ENCODE measurements at regions not wholly inside any gene's neighbourhood (a gene's known extent, or its start where the extent isn't known, plus 50 kb on each side); places are given as distances from the start of the nearest gene placed in this dataset.

DNA sequence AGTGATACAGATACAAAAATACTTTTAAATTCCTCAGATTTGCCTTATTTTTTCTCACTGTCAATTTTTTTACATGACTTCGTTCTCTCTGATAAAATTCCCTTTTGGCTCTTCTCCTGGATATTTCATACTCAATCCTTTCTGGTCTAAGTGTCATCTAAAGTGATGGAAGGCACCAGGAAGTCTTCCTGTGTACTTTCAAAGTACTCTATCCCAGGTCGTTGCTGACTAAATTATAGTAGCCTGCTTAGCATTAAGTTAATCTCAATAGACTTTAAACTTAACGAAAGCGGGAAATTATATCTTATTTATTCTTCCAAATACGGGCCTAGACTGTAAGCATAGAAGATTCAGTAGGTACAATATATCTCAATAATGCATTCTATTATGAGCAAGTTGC lies 67.8 kb downstream of the CASP12 start:
- FAIRE-seq = no peak

DNA sequence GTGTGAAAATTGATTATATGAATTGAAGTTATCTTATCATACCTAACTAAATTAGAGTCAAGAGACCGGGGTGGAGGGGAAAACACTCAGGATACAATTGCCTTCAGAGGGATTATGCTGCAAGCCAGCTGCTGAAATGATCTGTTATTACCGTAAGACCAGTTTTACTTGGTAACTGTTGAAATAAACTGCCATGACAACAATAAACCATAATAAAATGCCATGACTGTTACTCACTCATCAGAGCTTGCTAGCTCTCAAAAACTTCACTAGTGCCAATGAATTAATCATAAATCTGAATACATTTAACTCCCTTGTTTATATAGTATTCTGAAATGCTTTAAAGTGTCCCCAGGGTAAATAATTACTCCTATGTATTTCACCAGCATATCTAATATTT lies 68.2 kb downstream of the CASP12 start:
- no peak for FAIRE-seq

DNA sequence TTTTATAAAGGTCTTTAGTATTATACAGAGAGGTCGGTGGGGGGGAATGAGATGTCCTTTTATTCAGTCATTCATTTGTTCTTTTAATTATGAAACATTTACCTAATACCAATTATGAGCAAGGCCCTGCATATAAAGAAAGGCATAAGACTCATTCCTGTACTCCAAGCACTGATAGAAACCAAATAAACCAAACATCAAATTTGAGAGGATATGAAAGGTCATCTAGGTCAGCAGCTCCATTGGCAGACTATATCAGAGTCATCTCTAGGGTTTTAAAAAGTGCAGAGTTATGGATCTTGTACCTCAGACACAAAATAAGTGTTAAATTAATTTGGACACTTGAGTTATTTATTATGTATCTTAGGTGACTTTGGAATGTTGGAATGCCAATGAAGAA lies 71.5 kb downstream of the CASP12 start:
- no peak for FAIRE-seq

DNA sequence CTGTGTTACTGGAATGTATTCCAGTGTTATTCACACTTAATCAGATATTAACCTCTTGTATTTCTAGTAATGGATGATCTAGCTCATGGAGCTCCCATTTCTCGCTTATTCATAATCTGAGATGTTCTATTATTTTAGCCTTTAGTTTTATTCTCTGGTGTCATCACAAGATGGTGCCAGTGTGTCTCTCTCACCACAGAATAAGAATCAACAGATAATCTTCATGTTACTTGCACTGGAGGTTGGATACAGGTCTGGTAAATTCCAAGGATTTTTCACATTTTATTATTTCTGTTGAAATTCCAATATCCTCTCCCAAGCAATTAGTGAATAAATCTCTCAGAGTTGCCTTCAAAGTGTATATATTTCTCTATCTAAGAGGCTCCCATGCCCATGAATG lies 74.6 kb downstream of the CASP12 start:
- no peak for FAIRE-seq

DNA sequence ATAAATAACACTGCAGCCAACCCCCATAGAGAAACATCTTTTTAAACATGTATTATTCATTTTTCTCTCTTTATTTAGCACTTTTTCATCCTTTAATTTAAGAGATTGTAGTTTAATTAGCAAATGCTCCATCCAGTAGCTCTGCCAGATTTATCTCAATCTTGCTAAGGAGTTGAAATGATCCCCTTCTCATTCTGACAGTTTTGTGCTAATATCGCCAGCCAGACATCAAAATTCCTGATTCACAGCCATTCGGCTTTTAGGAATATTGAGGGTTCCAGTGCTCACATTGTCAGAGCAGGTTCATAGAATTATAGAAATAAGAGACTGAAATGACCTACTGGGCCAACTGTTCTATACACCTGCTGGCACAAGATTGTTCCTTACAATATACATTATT lies 77.8 kb downstream of the CASP12 start:
- FAIRE-seq = no peak

DNA sequence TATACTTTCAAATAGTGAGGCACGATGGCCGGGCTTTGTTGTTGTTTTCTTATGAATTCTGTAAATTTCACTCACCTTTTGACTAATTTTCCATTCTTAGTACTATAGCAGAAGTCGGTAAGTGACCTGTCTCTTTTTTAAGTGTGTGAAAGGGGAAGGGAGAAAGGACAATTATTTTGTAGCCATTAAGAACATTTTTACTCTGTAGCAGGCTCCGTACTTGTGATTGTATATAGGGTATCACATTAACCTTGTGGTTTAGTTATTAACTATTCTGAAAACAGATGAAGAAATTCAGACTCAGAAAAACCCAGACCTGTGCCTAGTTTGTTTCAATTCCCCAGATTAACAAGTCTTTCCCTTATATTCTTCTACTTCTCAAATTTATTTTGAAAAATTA lies 78.7 kb downstream of the CASP12 start:
- FAIRE-seq = no peak

DNA sequence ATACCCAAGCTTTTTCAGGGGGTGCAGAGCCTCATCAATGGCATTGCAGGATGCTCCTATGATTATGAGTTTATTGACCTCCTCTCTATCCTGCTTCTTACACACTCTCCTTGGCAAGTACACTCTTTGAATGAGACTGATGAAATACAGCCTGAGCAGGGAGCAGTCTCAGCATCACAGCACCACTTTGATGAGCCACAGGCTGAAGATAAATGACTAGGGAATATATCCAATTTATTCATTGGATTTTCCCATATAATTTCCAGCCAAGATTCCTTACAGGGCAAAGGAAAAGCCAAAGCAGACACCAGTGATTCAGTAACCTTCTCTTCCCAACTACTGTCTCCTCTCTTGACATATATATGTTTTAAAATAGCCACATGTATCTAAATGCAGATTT lies 79.2 kb downstream of the CASP12 start:
- no peak for FAIRE-seq

DNA sequence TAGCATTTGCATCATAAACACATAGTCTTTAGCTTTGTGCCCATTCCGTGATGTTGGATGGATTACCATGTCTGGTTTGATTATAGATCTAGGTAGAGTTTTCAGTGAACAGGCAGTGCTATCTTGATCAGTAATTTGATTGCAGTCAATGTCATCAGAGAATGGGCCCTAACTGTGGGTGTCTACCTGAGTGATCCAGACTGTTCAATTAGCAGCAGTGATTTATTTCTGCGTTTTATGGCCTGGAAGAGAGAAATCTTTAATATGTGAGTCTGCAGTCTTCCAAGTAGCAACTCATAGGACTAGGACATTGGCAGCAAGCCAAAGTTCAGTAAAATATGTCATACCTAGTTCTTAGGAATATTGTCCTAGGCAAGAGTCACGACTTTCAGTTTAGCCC lies 80.3 kb downstream of the CASP12 start:
- no peak for FAIRE-seq

DNA sequence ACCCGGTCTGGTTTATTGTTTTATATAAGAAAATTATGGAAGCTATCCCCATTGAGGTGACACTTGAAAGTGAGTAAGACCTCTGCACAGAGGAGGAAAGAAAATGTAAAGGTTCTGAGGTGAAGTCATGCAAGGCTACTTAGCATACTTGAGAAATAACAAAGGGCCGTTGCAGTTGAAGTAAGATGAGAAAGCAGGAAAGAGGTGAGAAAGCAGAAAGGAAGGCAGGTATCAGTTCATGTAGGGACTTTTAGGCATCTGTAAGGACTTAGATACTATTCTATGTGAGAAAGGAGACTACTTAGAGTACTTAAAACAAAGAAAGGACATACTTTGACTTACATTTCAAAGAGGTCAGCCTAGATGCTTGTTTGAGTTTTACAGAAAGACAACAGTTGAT lies 84.7 kb downstream of the CASP12 start:
- FAIRE-seq = no peak

DNA sequence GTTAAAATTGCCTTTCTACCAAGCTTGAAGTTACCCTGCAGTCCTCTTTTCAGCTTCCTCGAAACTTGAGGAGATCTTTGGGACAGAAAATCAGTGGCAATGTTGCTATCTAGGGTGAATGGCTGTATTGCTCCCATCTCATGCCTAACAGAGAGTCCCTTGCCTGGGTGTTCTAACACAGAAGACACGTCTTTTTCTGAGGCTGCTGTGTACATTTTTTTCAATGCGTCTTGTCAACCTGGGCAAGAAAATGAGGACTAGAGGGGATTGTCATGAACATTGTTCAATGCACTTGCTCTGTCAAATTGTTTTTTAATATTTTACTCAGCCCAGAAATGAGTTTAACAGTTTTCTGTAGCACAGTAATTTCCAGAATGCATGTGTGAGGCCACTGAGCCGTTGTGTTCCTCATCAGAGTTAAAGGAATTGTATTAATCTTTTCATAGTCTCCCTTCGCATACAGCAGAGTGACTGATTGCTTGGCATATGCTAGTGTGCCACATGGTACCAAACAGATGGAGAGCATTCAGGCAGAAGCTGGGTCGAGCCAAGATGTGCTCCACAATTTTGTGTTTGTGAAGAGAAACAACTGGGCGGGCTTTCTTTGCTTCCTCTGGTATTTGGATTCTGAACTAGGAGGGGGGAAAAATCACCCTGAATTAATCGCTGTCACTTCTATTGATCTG lies 86.0 kb downstream of the CASP12 start:
- no peak for FAIRE-seq

DNA sequence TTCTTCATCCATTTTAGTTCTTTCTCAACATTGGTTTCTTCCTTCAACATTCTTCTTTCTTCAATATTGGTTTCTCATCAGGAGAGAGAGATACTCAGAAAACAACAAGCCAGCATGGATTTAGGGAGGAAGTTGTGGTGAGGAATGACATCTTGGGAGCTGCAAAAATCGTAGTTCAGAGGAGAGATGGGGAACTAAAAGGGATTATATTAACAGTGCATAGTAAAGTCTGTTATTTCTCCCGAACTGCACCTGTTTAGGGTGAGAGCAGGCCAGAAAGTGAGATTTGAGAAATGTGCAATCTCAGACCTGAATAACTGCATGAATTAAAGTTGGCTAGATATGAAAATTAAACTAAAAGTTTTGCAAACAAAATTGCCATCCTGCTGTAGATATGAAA lies 94.5 kb downstream of the CASP12 start:
- FAIRE-seq = no peak

DNA sequence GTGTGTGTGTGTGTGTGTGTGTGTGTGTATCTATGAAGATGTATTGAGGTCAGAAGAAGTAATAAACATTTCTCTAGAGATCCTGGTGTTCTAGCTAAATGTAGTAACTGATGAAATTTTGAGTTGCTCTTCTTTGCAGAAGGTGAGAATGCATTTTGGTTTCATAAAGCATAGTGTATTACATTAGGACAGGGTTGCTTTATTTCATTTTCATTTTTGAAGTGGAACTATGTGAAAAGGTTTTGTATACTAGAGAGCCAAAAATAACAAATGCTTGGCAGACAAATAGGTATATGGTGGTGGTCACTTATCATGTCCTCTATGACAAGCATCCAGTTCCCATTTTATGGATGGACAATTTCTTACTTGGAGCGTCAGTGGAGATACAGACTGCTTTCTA lies 99.0 kb downstream of the CASP12 start:
- FAIRE-seq = no peak

DNA sequence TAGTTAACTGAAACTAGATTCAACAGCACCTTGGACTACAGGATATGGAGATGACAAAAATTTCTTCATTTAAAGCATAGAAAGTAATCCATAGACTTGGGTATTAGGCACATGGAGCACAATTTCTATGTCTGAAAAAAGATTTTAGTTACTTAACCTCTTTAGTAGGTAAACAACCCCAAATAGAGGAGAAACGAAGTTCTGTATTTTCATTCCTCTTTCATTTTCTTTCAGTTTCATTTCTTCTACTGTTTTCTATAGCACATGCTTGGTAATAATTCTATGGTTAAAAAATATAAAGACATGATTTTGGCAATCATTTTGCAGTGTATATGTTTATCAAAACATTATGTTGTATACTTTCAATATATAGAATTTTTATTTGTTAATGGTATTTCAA lies 99.5 kb downstream of the CASP12 start:
- FAIRE-seq = no peak

DNA sequence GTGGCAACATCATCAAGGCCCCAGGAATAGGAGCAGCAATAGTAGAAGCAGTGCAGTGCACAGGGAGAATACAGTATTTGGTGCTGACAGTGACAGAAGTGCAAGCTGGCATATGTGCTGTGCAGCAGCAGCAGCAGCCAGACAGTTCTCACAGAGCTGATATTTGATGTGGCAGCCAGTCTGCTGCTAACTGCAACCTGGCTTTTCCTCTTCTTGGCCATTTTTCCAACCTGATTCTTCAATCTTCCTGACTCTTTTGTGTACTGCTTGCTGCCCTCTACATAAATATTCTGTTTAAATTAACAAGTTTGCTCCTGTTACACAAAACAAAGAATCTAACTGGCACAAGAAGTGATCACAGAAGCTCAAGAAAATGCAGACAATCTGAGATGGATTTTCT lies 102.0 kb downstream of the CASP12 start:
- FAIRE-seq = no peak

DNA sequence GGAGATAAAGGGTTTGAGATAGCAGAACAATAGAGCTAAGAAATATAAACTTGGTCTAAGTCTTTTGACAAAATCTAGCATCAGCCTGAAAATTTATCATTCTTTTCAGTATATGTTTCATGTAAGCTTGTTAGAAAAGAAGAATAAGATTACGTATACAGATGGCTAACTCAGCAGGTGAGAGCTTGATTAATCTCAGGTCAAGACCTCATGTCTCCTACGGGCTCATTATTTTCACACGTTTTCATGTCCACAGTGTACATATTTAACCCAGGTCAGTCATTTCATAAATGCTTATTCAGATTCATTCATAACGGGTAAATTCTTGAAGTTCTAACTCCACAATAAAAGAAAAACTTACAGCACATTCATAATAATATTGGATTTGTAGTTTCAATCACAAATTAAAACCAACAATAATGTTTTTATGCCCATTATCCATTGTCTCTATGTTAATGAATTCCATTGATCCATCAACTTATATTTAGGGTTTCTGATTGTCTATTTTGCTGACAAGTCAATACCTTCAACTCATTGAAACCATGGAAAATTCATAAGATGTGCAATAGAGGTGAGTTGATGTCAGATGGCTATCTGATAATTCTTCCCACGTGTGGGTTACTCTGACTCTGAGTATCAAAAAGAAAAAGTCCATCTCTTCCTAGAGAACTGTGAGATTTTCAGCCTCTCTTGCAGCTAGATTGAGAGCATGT lies 102.6 kb downstream of the CASP12 start:
- no peak for FAIRE-seq

DNA sequence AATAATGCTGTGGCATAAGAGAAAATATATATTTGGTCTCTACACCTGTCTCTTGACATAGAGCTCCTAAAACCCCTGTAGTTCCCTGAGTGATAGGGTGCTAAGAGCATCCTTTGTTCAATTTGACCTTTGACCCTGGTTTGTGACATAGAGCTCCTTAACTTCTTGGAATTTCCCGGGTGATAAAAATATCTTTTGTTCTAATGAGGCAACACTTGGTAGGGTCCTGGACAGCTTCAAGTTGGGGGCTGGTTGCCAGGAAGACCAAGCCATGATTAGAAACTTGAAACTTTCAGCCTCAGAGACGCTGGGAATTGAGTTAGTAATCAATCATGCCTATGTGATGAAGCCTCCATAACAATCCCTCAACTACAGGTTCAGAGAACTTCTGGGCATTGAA lies 105.4 kb downstream of the CASP12 start:
- no peak for FAIRE-seq

DNA sequence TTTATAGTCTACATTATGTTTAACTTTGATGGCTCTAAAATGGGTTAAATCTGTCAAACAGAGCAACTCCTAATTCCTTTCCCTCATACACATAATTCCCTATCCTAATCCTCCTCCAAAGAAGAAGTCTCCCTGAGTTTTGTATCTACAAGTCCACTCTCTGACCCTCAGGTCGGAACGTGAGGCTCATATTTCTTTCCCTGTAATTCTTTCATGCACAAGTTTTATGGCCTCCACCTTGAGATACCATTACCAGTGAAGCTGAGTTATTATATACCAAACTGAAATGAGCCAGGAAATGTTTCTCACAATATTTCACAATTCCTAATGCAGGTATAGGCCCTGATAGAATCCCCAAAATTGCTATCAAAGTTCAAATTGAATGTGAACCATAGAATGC lies 106.4 kb downstream of the CASP12 start:
- no peak for FAIRE-seq

DNA sequence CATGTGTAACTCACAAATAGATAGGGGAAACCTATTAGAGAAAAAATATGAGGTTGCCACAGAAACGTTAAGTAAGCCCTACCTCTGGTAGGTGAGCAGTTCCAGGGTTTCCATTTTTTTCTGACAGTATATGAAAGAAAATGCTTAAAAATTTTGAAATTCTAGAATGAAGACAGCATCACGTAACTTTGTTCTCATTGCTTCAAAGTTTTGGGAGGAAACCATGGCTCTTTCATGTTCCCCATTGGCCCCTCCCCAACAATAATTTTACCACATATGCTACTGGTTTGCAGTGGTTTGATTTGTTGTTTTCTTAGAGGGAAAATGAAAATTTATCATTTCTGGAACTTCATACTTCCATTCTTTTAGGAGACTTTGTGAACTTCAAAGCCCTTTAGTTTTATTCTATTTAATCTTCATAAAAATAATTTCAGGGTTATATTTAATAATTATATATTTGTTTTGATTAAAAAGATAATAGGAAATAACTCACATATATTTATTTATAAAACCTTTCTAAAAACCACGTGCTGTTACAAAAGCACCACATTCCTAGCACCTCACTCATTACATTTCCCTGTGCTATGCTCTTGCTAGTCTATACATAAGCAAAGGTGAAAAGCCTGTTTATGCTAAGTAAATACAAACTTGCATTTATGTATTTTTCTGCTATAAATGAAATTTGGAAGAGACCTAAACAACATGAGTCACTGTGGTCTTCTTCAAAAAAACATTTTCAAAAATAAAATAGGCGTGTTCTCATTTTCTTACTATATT lies 113.4 kb downstream of the CASP12 start:
- no peak for FAIRE-seq

DNA sequence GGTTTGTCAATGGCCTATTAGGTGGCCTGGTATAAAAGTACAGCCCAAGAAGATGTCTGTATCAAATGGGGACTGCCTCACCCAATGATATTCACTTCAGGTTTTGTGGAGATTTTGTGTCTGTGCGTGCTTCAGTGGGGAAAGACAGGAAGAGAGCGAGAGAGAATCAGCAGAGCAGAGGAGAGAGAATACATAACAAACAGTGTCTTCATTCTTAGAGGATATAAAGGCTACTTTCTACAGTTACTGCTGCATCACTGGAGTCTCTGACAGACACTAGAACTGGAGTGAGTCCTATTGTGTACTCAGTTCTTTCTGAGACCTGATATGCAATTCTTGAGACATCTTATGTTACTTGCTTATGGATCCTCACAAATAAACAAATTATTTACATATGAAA lies 115.0 kb downstream of the CASP12 start:
- FAIRE-seq = no peak

DNA sequence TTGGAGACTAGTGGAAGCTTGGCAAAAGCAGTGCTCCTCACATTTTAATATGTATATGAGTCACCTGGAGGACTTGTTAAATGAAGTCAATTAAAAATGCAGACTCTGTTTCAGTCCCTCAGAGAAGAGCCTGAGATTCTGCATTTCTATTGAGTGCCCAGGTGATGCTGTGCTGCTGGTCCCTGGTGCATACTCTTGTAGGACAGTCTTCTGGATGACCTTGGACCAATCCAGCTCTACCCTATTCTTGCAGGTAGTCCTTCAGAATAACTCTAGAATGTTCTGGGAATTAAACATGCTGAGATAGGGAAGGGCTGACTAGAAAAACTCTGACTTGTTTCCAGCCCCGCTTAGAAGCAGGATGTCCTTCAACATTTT lies 115.9 kb downstream of the CASP12 start:
- FAIRE-seq = no peak

DNA sequence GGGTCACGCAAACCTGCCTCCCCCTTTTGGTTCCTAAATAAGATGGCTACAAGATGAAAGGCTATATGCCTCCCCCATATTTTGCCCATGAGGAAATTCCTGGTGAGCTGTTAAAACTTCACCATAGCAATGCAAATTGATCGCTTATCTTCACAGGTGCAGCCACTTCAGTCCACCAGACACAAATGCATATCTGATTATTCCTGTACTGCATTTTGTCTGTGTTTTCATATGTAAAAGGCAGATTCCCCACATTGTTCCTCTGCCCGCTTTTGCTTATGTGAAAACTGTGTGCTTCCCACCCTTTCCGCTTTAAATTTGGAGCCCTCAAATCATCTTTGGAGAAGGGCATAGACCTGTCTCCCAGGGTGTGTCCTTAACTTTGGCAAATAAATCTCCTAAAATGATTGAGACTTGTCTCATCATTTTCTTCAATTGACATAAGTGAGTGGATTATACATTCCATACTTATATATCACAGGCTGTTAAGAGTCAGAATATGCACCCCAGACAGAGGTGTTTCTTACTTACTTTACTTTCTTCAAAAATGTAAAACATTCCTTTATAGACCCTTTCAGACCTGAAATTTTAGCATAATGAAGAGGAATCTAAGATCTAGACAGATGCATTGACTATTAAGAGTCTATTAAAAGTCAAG lies 116.4 kb downstream of the CASP12 start:
- no peak for FAIRE-seq

DNA sequence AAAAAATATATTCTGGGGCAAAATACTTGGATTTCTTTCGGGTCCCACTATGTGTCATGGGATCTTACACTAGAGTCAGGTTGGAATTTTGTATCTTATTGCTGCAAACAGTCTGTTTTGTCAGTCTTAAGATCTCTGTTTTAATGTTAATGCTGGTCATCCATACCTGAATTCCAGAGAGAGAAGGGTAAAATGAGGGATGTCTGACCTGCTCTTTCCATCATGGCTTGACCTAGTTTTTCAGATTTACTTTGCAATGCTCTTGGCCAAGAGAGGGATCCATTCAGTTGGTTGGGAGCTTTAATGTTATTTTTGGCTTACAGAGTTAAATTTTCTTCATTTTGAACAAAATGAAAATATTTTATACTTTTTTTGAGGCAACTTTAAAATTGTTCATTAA lies 117.2 kb downstream of the CASP12 start:
- no peak for FAIRE-seq

DNA sequence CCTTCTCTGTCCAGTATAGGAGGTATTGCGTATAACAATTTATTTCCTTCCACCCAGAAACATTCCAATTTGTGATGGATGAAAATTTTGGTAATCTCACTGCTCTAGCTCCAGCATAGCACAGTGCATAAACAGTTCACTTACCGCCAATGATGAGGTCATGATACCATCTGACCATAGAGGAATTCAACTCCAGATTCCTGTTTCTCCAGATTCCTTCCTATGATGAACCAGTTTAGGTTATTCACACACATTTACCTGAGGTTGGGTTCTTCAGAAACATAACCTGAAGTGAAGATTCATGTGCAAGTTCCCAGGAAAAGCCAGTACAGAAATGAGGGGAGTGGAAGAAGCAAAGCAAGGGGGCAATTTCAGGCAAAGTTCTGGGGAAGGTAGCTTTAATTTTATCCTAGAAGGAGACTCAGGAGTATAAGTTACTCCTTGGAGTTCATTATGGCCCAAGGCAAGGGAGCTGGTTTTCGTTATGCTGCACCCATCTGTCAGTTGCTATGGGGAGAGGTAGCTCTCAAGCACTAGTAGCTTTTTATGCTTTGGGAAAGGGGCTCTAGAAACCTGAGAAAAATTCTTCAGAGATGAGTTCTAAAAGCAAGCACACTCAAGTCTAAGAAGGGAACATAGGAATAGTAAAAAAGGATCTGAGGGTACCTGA lies 121.6 kb downstream of the CASP12 start:
- no peak for FAIRE-seq
